Mesothelial cell of epicardium (in vitro differentiated cells): ENCODE measurements at regions not wholly inside any gene's neighbourhood (a gene's known extent, or its start where the extent isn't known, plus 50 kb on each side); places are given as distances from the start of the nearest gene placed in this dataset.

Experiments
- DNase-seq, 2 experiments: peaks; one replicate each; pipeline ENCODE4 v3.0.0; 2021; ENCODE audit warnings: low spot score in 2 of 2; ENCODE audit not compliant: unreplicated experiment in 2 of 2
- H3K27ac Mint-ChIP-seq: 2 replicates; pipeline ENCODE4 v1.8.0; 2021; ENCODE audit warnings: mixed read lengths
- H3K27me3 Mint-ChIP-seq: 2 replicates; pipeline ENCODE4 v1.8.0; 2021; ENCODE audit warnings: low read depth, mixed read lengths
- H3K36me3 Mint-ChIP-seq: 2 replicates; pipeline ENCODE4 v1.8.0; 2021; ENCODE audit warnings: mixed read lengths
- H3K4me1 Mint-ChIP-seq: 2 replicates; pipeline ENCODE4 v1.8.0; 2021; ENCODE audit warnings: mixed read lengths
- H3K4me3 Mint-ChIP-seq: 2 replicates; pipeline ENCODE4 v1.8.0; 2021; ENCODE audit warnings: mild to moderate bottlenecking, moderate library complexity, mixed read lengths
- H3K9me3 Mint-ChIP-seq: 2 replicates; pipeline ENCODE4 v1.8.0; 2021; ENCODE audit warnings: mixed read lengths
- CTCF ChIP-seq: fragments of 200-600 bp; sonication (generic); IDR thresholded peaks from one replicate; pipeline ENCODE4 v1.5.0; 2021; ENCODE audit warnings: antibody characterized with exemption; ENCODE audit not compliant: unreplicated experiment

DNA sequence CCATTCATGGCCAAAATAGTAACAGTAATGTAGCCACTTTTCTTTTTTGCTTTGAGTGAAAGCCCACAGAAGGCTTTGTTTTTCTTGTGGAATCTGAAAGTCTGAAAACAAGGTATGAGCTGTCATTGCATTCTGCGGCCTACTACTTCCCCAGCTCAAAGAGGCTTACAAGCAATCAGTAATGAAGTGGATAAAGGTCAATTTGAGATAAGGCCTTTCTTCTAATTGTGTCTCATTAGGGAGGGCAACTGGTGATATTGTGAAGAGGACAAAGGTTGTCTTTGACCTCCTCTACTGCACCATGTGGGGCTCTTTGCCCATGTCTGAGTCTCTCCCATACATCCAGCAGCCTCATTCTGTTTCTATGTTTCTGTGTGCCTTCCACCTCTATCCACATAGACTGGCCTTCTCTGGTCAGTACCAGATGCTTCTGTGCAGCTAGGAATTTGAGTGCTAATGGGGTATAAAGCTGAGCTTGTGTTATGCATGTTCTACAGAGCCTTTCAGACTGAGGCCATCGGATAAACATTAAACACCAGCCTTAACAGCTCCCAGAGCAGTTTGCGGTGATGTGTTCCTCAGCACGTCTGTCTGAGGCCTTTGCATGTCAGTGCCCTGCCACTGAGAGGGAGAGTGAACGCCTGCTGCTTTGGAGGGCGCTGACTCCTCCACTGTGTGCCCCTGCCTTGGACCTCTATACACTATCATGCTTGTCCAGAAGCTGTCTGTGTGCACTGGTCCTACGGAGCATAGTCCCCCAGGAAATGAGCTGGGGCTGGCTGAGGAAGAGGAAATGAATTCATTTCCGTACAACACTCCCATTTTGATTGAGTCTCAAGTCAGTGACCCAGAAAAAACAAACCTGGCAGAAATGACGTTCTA is 80.2 kb downstream of the SH2D1A start:
- no peak for TF ChIP-seq CTCF
- peaks cover 25% of the 10 kb centered on the region for H3K9me3 Mint-ChIP-seq
- H3K27me3 Mint-ChIP-seq: no peaks in the 10 kb centered on the region
- no peaks in the 10 kb centered on the region for H3K36me3 Mint-ChIP-seq
- no peak for DNase-seq
- H3K4me1 Mint-ChIP-seq: peaks cover 13% of the 10 kb centered on the region
- H3K4me3 Mint-ChIP-seq: no peak overlapping the region
- H3K27ac Mint-ChIP-seq: no peak overlapping the region

- Mint-ChIP-seq H3K9me3 (peaks cover 10% of the 10 kb centered on the region), H3K27me3 (no peaks in the 10 kb centered on the region), H3K4me1 (peaks cover under 1% of the 10 kb centered on the region), H3K27ac (no peak overlapping the region), H3K4me3 (no peak overlapping the region), H3K36me3 (no peaks in the 10 kb centered on the region)
- no peak for TF ChIP-seq CTCF
- DNase-seq: no peak
Measured at GRCh38 chrX:124433186-124433585, 86.8 kb downstream of the SH2D1A start.

DNA sequence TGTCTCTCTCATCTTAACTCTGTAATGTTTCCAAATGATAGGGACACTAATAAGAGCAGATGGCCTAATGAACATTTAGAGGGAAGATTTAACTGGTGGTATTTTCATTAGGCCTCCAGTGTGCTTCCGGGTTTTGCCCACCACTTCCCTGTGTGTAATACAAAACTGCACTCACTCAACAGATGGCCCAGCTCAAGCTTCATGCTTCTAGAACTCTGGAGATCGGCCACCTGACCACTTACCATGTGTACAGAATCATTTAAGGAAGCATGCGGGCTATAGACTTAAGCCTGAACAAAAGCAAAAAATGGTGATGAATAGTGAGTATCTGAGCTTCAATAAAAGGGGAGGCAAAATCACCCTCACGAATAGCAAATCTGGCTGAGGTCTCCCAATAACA is 89.3 kb downstream of the SH2D1A start:
- DNase-seq: no peak
- H3K4me1 Mint-ChIP-seq: no peaks in the 10 kb centered on the region
- no peak overlapping the region for H3K4me3 Mint-ChIP-seq
- H3K27ac Mint-ChIP-seq: no peak overlapping the region
- H3K36me3 Mint-ChIP-seq: no peaks in the 10 kb centered on the region
- H3K9me3 Mint-ChIP-seq: peaks cover 4% of the 10 kb centered on the region
- TF ChIP-seq CTCF: no peak
- no peaks in the 10 kb centered on the region for H3K27me3 Mint-ChIP-seq

- Mint-ChIP-seq H3K36me3 (no peaks in the 10 kb centered on the region), H3K4me3 (no peak overlapping the region), H3K9me3 (no peaks in the 10 kb centered on the region), H3K27me3 (no peaks in the 10 kb centered on the region), H3K27ac (no peak overlapping the region), H3K4me1 (peaks cover 7% of the 10 kb centered on the region)
- DNase-seq: no peak
- no peak for TF ChIP-seq CTCF
Measured at GRCh38 chrX:124440695-124441094, 94.3 kb downstream of the SH2D1A start.

DNA sequence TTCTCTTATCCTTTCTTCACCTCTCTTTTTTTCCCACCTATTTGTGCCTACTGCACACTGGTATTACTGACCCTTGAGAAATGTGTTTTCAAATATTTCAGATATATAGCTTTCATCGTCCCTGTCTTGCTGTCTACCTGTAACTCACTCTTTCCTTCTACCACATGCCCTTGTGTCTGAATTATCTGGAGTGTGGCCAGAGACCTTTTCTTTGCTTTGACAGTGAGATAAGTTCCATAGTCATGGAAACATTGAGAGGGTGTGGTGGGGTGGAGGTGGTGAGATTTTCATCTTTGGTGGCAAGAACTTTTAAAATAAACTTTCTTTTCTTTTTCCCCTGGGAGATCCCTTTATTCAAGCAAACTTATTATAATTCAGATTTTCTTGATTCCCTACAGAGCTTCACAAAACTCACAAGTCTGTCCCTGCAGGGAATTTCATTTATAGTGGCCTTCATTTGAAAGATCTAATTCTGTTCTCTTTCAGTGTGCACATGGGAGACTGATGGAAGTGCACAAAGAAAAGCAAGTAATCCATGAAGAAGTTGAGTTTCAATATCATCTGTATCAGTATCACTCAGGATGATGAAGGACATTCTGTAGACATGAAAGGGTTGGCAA is 95.7 kb downstream of the SH2D1A start:
- no peak overlapping the region for H3K4me3 Mint-ChIP-seq
- TF ChIP-seq CTCF: no peak
- no peaks in the 10 kb centered on the region for H3K9me3 Mint-ChIP-seq
- H3K27ac Mint-ChIP-seq: no peak overlapping the region
- no peak for DNase-seq
- H3K36me3 Mint-ChIP-seq: no peaks in the 10 kb centered on the region
- H3K4me1 Mint-ChIP-seq: peaks cover 7% of the 10 kb centered on the region
- H3K27me3 Mint-ChIP-seq: no peaks in the 10 kb centered on the region
